IMR-90 (cell line): ENCODE measurements at regions not wholly inside any gene's neighbourhood (a gene's known extent, or its start where the extent isn't known, plus 50 kb on each side); places are given as distances from the start of the nearest gene placed in this dataset.

Experiments used
- ATAC-seq: fragments of 200-7000 bp; cut with Tn5 transposase; 2 replicates; pipeline ENCODE4 v1.9.1; 2020; ENCODE audit warnings: low read depth, mild to moderate bottlenecking, moderate library complexity
- BruUV-seq: library from RNA; stranded (reverse); fragments of 400-500 nt; replicated peaks from 2 replicates; lab custom pipeline; 2021; lab: Mats Ljungman, UMichigan
- CTCF ChIA-PET: fragments of 300-600 bp; formaldehyde crosslinking; extraction: SDS; loops from one replicate; lab custom pipeline; 2021; ENCODE audit warnings: antibody characterized with exemption; lab: Yijun Ruan, JAX
- POLR2A ChIA-PET: fragments of 300-600 bp; sonication (Branson Sonifier 250); formaldehyde crosslinking; loops from one replicate; lab custom pipeline; 2022; ENCODE audit warnings: antibody characterized with exemption; ENCODE audit not compliant: unreplicated experiment; lab: Charles Lee
- DNase-seq: peaks from one replicate; pipeline ENCODE4 v3.0.0; 2013
- H2AFZ ChIP-seq: replicated peaks from 2 replicates; pipeline ENCODE3; 2013; ENCODE audit warnings: low read length, mild to moderate bottlenecking; ENCODE audit not compliant: poor library complexity
- H2AK5ac ChIP-seq: 2 replicates; pipeline ENCODE4 v1.6.1; 2013; ENCODE audit warnings: low read depth, low read length, inconsistent platforms
- H2AK9ac ChIP-seq: replicated peaks from 2 replicates; pipeline ENCODE3; 2013; ENCODE audit warnings: mild to moderate bottlenecking, low read depth, low read length, moderate library complexity; ENCODE audit not compliant: poor library complexity
- H2BK120ac ChIP-seq: 2 replicates; pipeline ENCODE4 v1.6.1; 2013; ENCODE audit warnings: low read depth, low read length, inconsistent platforms
- H2BK15ac ChIP-seq: 3 replicates; pipeline ENCODE4 v1.6.1; 2013; ENCODE audit warnings: low read depth, low read length, inconsistent platforms
- H2BK20ac ChIP-seq: 2 replicates; pipeline ENCODE4 v1.6.1; 2013; ENCODE audit warnings: low read depth, mild to moderate bottlenecking, inconsistent platforms, low read length, moderate library complexity
- H2BK5ac ChIP-seq: 2 replicates; pipeline ENCODE4 v1.6.1; 2013; ENCODE audit warnings: mild to moderate bottlenecking, low read depth, low read length, inconsistent platforms; ENCODE audit not compliant: poor library complexity, severe bottlenecking
- H3K14ac ChIP-seq: replicated peaks from 2 replicates; pipeline ENCODE4 v1.6.1; 2013; ENCODE audit warnings: low read depth, low read length, inconsistent platforms
- H3K18ac ChIP-seq: 2 replicates; pipeline ENCODE4 v1.6.1; 2013; ENCODE audit warnings: low read depth, low read length, control low read depth
- H3K23ac ChIP-seq: 2 replicates; pipeline ENCODE4 v1.6.1; 2013; ENCODE audit warnings: low read depth, low read length, inconsistent platforms
- H3K27ac ChIP-seq: 2 replicates; pipeline ENCODE4 v1.5.1; 2013; ENCODE audit warnings: mild to moderate bottlenecking, control low read depth, low read length; ENCODE audit not compliant: insufficient read depth
- H3K27me3 ChIP-seq: 2 replicates; pipeline ENCODE4 v1.6.1; 2013; ENCODE audit warnings: low read length; ENCODE audit not compliant: control insufficient read depth, insufficient read depth
- H3K36me3 ChIP-seq: 2 replicates; pipeline ENCODE4 v1.6.1; 2013; ENCODE audit warnings: low read length, mixed read lengths; ENCODE audit not compliant: control insufficient read depth, insufficient read depth
- H3K4ac ChIP-seq: 2 replicates; pipeline ENCODE4 v1.6.1; 2013; ENCODE audit warnings: low read depth, low read length, inconsistent platforms
- H3K4me1 ChIP-seq: 2 replicates; pipeline ENCODE4 v1.6.1; 2013; ENCODE audit warnings: low read length, mixed read lengths; ENCODE audit not compliant: control insufficient read depth, insufficient read depth
- H3K4me2 ChIP-seq: 2 replicates; pipeline ENCODE4 v1.6.1; 2013; ENCODE audit warnings: low read depth, mild to moderate bottlenecking, control low read depth, low read length, moderate library complexity
- H3K4me3 ChIP-seq: 2 replicates; pipeline ENCODE4 v1.5.1; 2013; ENCODE audit warnings: low read depth, mild to moderate bottlenecking, control low read depth, low read length, moderate library complexity; ENCODE audit not compliant: insufficient read depth
- H3K56ac ChIP-seq: 2 replicates; pipeline ENCODE4 v1.6.1; 2013; ENCODE audit warnings: low read length, inconsistent platforms; ENCODE audit not compliant: insufficient read depth; ENCODE audit errors: extremely low read depth
- H3K79me1 ChIP-seq, 2 experiments: 2 replicates each; pipeline ENCODE4 v1.6.1; 2013; ENCODE audit warnings: low read length in 2 of 2, inconsistent platforms in 1 of 2, low read depth in 1 of 2
- H3K9ac ChIP-seq: 2 replicates; pipeline ENCODE4 v1.6.1; 2013; ENCODE audit warnings: low read depth, low read length, control low read depth
- H3K9me1 ChIP-seq: 2 replicates; pipeline ENCODE4 v1.6.1; 2013; ENCODE audit warnings: low read length, inconsistent platforms; ENCODE audit not compliant: insufficient read depth
- H3K9me3 ChIP-seq: 2 replicates; pipeline ENCODE4 v1.6.1; 2013; ENCODE audit warnings: low read length; ENCODE audit not compliant: control insufficient read depth, insufficient read depth
- H4K20me1 ChIP-seq: 2 replicates; pipeline ENCODE4 v1.6.1; 2013; ENCODE audit warnings: low read length, inconsistent platforms; ENCODE audit not compliant: insufficient read depth
- H4K5ac ChIP-seq: 2 replicates; pipeline ENCODE4 v1.6.1; 2013; ENCODE audit warnings: mild to moderate bottlenecking, low read depth, low read length, control low read depth
- H4K8ac ChIP-seq, 2 experiments: 2 replicates each; pipeline ENCODE4 v1.6.1; 2013; ENCODE audit warnings: low read depth in 2 of 2, low read length in 2 of 2, control low read depth in 1 of 2, inconsistent platforms in 1 of 2
- H4K91ac ChIP-seq: 2 replicates; pipeline ENCODE4 v1.6.1; 2013; ENCODE audit warnings: low read depth, low read length, inconsistent platforms; ENCODE audit not compliant: insufficient read depth
- CEBPB ChIP-seq: IDR thresholded peaks from 2 replicates; pipeline ENCODE4 v1.6.1; 2012; ENCODE audit warnings: low read depth, low read length, improper control_type of control experiment
- FOS ChIP-seq: fragments of 150-350 bp; IDR thresholded peaks from 2 replicates; pipeline ENCODE4 v1.6.1; 2016; ENCODE audit warnings: low read depth, low read length
- MAFK ChIP-seq: IDR thresholded peaks from 2 replicates; pipeline ENCODE4 v1.6.1; 2012; ENCODE audit warnings: low read depth, low read length, improper control_type of control experiment
- MAZ ChIP-seq: IDR thresholded peaks from 2 replicates; pipeline ENCODE4 v1.6.1; 2012; ENCODE audit warnings: low read depth, mild to moderate bottlenecking, low read length, improper control_type of control experiment, moderate library complexity, borderline replicate concordance
- MXI1 ChIP-seq: IDR thresholded peaks from 2 replicates; pipeline ENCODE4 v1.6.1; 2012; ENCODE audit warnings: low read depth, mild to moderate bottlenecking, low read length, moderate library complexity, borderline replicate concordance
- POLR2A ChIP-seq: IDR thresholded peaks from 2 replicates; pipeline ENCODE4 v1.6.1; 2012; ENCODE audit warnings: mild to moderate bottlenecking, low read depth, low read length
- RAD21 ChIP-seq: IDR thresholded peaks from 2 replicates; pipeline ENCODE4 v1.6.1; 2012; ENCODE audit warnings: low read length, improper control_type of control experiment
- RCOR1 ChIP-seq: IDR thresholded peaks from 2 replicates; pipeline ENCODE4 v1.6.1; 2012; ENCODE audit warnings: mild to moderate bottlenecking, low read length, improper control_type of control experiment; ENCODE audit not compliant: insufficient replicate concordance
- RFX5 ChIP-seq: IDR thresholded peaks from 2 replicates; pipeline ENCODE4 v1.8.0; 2012; ENCODE audit warnings: low read depth, mild to moderate bottlenecking, low read length, moderate library complexity
- SMC3 ChIP-seq: fragments of 150-350 bp; IDR thresholded peaks from 2 replicates; pipeline ENCODE4 v1.6.1; 2016; ENCODE audit warnings: low read depth, mild to moderate bottlenecking, antibody characterized with exemption, low read length, moderate library complexity
- WGBS, 2 experiments: methylation state at CpG; one replicate each; pipeline versions ENCODE4 v1.1.5 to v1.1.7; 2013; ENCODE audit warnings: missing lambda C conversion rate in 2 of 2; ENCODE audit not compliant: insufficient read length in 1 of 2; ENCODE audit errors: extremely low coverage in 2 of 2; 5-methylcytosine and 5-hydroxymethylcytosine counted together
- dilution Hi-C: fragments of 300-500 bp; cut with HindIII; formaldehyde crosslinking; loops from one replicate; pipeline ENCODE4 v1.14.3; 2018; ENCODE audit warnings: low sequenced_read_pairs; ENCODE audit not compliant: unreplicated experiment
- in situ Hi-C: fragments of 300-500 bp; cut with MboI; formaldehyde crosslinking; loops from 3 replicates; pipeline ENCODE4 v1.14.3; 2019; ENCODE audit warnings: low sequenced_read_pairs, inconsistent platforms, mixed read lengths
- intact Hi-C: fragments of 100-400 bp; cut with micrococcal nuclease; formaldehyde crosslinking; loops from 2 replicates; pipeline ENCODE4 v1.10.0; 2022
- TF ChIP-seq, protein P1 (sequence below): conservative IDR thresholded peaks from 2 replicates; pipeline ENCODE4 v1.5.1; 2012; ENCODE audit warnings: mild to moderate bottlenecking, low read depth, low read length, improper control_type of control experiment

DNA sequence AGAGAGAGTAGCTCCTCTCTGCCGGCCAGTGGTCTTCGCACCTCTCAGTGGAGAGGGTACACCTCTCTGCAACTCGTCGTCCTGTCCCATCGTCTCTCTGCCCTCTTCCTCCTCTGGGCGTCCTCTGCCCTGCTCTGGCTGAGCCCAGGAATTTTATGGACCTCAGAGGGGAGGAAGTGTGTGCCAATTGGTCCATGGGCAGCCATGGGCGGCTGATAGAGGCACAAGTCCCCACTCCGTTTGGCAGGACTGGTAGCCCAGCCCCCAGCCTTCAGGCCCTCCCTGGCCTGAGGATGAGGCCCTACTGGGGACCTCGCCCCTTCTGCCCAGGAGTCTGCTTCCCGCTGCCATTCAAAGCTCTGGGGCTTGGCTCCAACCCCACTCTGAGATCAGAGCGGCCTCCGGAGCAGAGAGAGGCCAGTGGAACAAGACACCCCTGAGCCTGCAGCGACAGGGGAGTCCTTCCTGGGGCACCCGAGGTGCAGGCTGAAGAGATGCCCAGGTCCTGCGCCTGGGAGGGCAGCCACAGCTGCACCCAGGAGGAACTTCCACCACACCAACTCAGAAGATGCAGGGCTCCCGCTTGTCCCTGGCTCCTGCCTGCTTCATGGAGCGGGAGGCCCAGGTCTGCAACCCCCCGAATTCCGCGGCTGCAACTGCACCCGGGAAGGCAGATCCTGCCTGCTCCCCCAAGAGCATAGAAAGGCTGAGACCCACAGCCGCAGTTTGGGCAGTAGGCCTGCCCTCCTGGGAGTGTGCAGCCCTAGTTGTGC, 659.9 kb downstream of the KCNT2 start:
- no peak overlapping the region for H4K5ac ChIP-seq
- H3K27me3 ChIP-seq: no peaks in the 10 kb centered on the region
- POLR2A ChIA-PET: no interaction called here
- H2BK120ac ChIP-seq: no peak overlapping the region
- H3K4me1 ChIP-seq: no peaks in the 10 kb centered on the region
- H3K18ac ChIP-seq: no peak overlapping the region
- intact Hi-C loops: no loop called here
- no peak overlapping the region for H2BK5ac ChIP-seq
- no peak overlapping the region for H3K27ac ChIP-seq
- no peaks in the 10 kb centered on the region for H3K9me3 ChIP-seq
- H3K9me1 ChIP-seq: no peaks in the 10 kb centered on the region
- no peak overlapping the region for H3K23ac ChIP-seq
- no peaks in the 10 kb centered on the region for H3K36me3 ChIP-seq
- TF ChIP-seq RAD21 (no peak), MAZ (no peak), FOS (no peak), RCOR1 (no peak), POLR2A (no peak), RFX5 (no peak), MAFK (no peak), SMC3 (no peak), MXI1 (no peak), CEBPB (no peak)
- TF ChIP-seq, protein P1, sequence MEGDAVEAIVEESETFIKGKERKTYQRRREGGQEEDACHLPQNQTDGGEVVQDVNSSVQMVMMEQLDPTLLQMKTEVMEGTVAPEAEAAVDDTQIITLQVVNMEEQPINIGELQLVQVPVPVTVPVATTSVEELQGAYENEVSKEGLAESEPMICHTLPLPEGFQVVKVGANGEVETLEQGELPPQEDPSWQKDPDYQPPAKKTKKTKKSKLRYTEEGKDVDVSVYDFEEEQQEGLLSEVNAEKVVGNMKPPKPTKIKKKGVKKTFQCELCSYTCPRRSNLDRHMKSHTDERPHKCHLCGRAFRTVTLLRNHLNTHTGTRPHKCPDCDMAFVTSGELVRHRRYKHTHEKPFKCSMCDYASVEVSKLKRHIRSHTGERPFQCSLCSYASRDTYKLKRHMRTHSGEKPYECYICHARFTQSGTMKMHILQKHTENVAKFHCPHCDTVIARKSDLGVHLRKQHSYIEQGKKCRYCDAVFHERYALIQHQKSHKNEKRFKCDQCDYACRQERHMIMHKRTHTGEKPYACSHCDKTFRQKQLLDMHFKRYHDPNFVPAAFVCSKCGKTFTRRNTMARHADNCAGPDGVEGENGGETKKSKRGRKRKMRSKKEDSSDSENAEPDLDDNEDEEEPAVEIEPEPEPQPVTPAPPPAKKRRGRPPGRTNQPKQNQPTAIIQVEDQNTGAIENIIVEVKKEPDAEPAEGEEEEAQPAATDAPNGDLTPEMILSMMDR: no peak
- no peak overlapping the region for H3K9ac ChIP-seq
- H2AK9ac ChIP-seq: no peak overlapping the region
- no peak overlapping the region for H3K4me3 ChIP-seq
- H4K8ac ChIP-seq: no peak overlapping the region
- no peak overlapping the region for H3K56ac ChIP-seq
- H3K4me2 ChIP-seq: no peak overlapping the region
- no peak overlapping the region for H2AK5ac ChIP-seq
- ATAC-seq (no peak), DNase-seq (no peak)
- no peaks in the 10 kb centered on the region for H4K20me1 ChIP-seq
- H2AFZ ChIP-seq: no peak overlapping the region
- BruUV-seq: no TSS peak
- no peak overlapping the region for H3K4ac ChIP-seq
- CTCF ChIA-PET: no interaction called here
- in situ Hi-C loops: no loop called here
- dilution Hi-C loops: no loop called here
- H2BK20ac ChIP-seq: no peak overlapping the region
- no peaks in the 10 kb centered on the region for H3K79me1 ChIP-seq
- H4K91ac ChIP-seq: no peak overlapping the region
- no peak overlapping the region for H2BK15ac ChIP-seq
- no peak overlapping the region for H3K14ac ChIP-seq
- 77% methylated on average over 5 of the region's 22 CpGs; no CpG with 5 or more reads in 1 of the 2 experiments for WGBS, 2 experiments
